H9 (cell line): ENCODE measurements at regions not wholly inside any gene's neighbourhood (a gene's known extent, or its start where the extent isn't known, plus 50 kb on each side); places are given as distances from the start of the nearest gene placed in this dataset.

Experiments used
- DNase-seq: peaks from one replicate; pipeline ENCODE4 v3.0.0-alpha.2; 2017
- H2AFZ ChIP-seq: one replicate; pipeline ENCODE4 v1.6.1; 2013; ENCODE audit warnings: mild to moderate bottlenecking, low read length, control low read depth, moderate library complexity
- H2AK5ac ChIP-seq: 2 replicates; pipeline ENCODE4 v1.6.1; 2013; ENCODE audit warnings: low read length, control low read depth, mixed read lengths; ENCODE audit not compliant: insufficient read length
- H2BK120ac ChIP-seq: one replicate; pipeline ENCODE4 v1.6.1; 2013; ENCODE audit warnings: low read depth, mild to moderate bottlenecking, low read length, control low read depth, inconsistent platforms; ENCODE audit not compliant: poor library complexity, severe bottlenecking
- H2BK12ac ChIP-seq: 2 replicates; pipeline ENCODE4 v1.6.1; 2013; ENCODE audit warnings: low read length, control low read depth, mixed read lengths, low read depth; ENCODE audit not compliant: insufficient read length
- H2BK15ac ChIP-seq: 2 replicates; pipeline ENCODE4 v1.6.1; 2013; ENCODE audit warnings: low read depth, low read length, control low read depth
- H2BK20ac ChIP-seq: one replicate; pipeline ENCODE4 v1.6.1; 2013; ENCODE audit warnings: low read depth, mild to moderate bottlenecking, low read length, control low read depth, inconsistent platforms; ENCODE audit not compliant: poor library complexity, severe bottlenecking
- H2BK5ac ChIP-seq: 2 replicates; pipeline ENCODE4 v1.6.1; 2013; ENCODE audit warnings: low read length, control low read depth, mixed read lengths; ENCODE audit not compliant: insufficient read length
- H3K14ac ChIP-seq: 2 replicates; pipeline ENCODE4 v1.6.1; 2013; ENCODE audit warnings: low read length, control low read depth; ENCODE audit not compliant: insufficient read depth
- H3K18ac ChIP-seq: 2 replicates; pipeline ENCODE4 v1.6.1; 2013; ENCODE audit warnings: low read depth, mild to moderate bottlenecking, mixed read lengths, low read length, control low read depth; ENCODE audit not compliant: insufficient read length
- H3K23ac ChIP-seq: 2 replicates; pipeline ENCODE4 v1.6.1; 2013; ENCODE audit warnings: low read length, control low read depth, mixed read lengths, low read depth; ENCODE audit not compliant: insufficient read length
- H3K23me2 ChIP-seq: 2 replicates; pipeline ENCODE4 v1.6.1; 2013; ENCODE audit warnings: low read depth, mild to moderate bottlenecking, mixed read lengths, low read length, control low read depth; ENCODE audit not compliant: insufficient read length, poor library complexity, severe bottlenecking
- H3K27ac ChIP-seq: 2 replicates; pipeline ENCODE4 v1.5.1; 2013; ENCODE audit warnings: low read length, control low read depth, mixed read lengths, low read depth; ENCODE audit not compliant: insufficient read length
- H3K27me3 ChIP-seq: 2 replicates; pipeline ENCODE4 v1.6.1; 2013; ENCODE audit warnings: low read length, control low read depth, inconsistent platforms; ENCODE audit not compliant: insufficient read depth
- H3K4ac ChIP-seq: 2 replicates; pipeline ENCODE4 v1.6.1; 2013; ENCODE audit warnings: low read depth, mild to moderate bottlenecking, control low read depth, inconsistent platforms, low read length, moderate library complexity
- H3K4me1 ChIP-seq: 2 replicates; pipeline ENCODE4 v1.6.1; 2013; ENCODE audit warnings: low read length, control low read depth, inconsistent platforms; ENCODE audit not compliant: insufficient read depth
- H3K4me2 ChIP-seq: 2 replicates; pipeline ENCODE4 v1.6.1; 2013; ENCODE audit warnings: low read length, control low read depth, mixed read lengths; ENCODE audit not compliant: insufficient read length, insufficient read depth
- H3K56ac ChIP-seq: 2 replicates; pipeline ENCODE4 v1.6.1; 2013; ENCODE audit warnings: low read depth, mild to moderate bottlenecking, mixed read lengths, low read length, control low read depth; ENCODE audit not compliant: insufficient read length
- H3K79me1 ChIP-seq: 2 replicates; pipeline ENCODE4 v1.6.1; 2013; ENCODE audit warnings: low read depth, mild to moderate bottlenecking, moderate library complexity, low read length, control low read depth, inconsistent platforms; ENCODE audit not compliant: insufficient read depth, poor library complexity, severe bottlenecking
- H3K79me2 ChIP-seq: 2 replicates; pipeline ENCODE4 v1.6.1; 2013; ENCODE audit warnings: low read length, control low read depth, inconsistent platforms; ENCODE audit not compliant: insufficient read depth
- H3K9ac ChIP-seq: 2 replicates; pipeline ENCODE4 v1.6.1; 2013; ENCODE audit warnings: low read length, control low read depth, mixed read lengths; ENCODE audit not compliant: insufficient read length; ENCODE audit errors: extremely low read depth
- H3K9me3 ChIP-seq: one replicate; pipeline ENCODE4 v1.6.1; 2013; ENCODE audit warnings: low read depth, low read length, inconsistent platforms; ENCODE audit not compliant: control insufficient read depth
- H3T11ph ChIP-seq: one replicate; pipeline ENCODE4 v1.6.1; 2013; ENCODE audit warnings: mild to moderate bottlenecking, low read length, control low read depth, inconsistent platforms
- H4K20me1 ChIP-seq: one replicate; pipeline ENCODE4 v1.6.1; 2013; ENCODE audit not compliant: control insufficient read depth, insufficient read length, insufficient read depth
- H4K5ac ChIP-seq: 2 replicates; pipeline ENCODE4 v1.6.1; 2013; ENCODE audit warnings: low read depth, mild to moderate bottlenecking, mixed read lengths, low read length, control low read depth; ENCODE audit not compliant: insufficient read length
- H4K8ac ChIP-seq: replicated peaks from 2 replicates; pipeline ENCODE4 v1.6.1; 2013; ENCODE audit warnings: low read length, control low read depth, mixed read lengths, low read depth; ENCODE audit not compliant: insufficient read length
- H4K91ac ChIP-seq: 2 replicates; pipeline ENCODE4 v1.6.1; 2013; ENCODE audit warnings: low read depth, mild to moderate bottlenecking, moderate library complexity, mixed read lengths, low read length, control low read depth; ENCODE audit not compliant: insufficient read length
- H3K27ac Mint-ChIP-seq, 3 experiments: 2 replicates in 2 of 3; 3 replicates in 1 of 3; pipeline ENCODE4 v1.8.0; 2020 to 2021; ENCODE audit warnings: mixed read lengths in 3 of 3, mild to moderate bottlenecking in 1 of 3, moderate library complexity in 1 of 3
- H3K27me3 Mint-ChIP-seq: 2 replicates; pipeline ENCODE4 v1.8.0; 2021; ENCODE audit warnings: low read depth, mild to moderate bottlenecking, moderate library complexity, mixed read lengths
- H3K36me3 Mint-ChIP-seq, 3 experiments: 2 replicates in 2 of 3; 3 replicates in 1 of 3; pipeline ENCODE4 v1.8.0; 2020 to 2021; ENCODE audit warnings: low read depth in 3 of 3, mixed read lengths in 3 of 3; ENCODE audit not compliant: insufficient read depth in 1 of 3
- H3K4me1 Mint-ChIP-seq, 2 experiments: 2 replicates each; pipeline ENCODE4 v1.8.0; 2020; ENCODE audit warnings: mixed read lengths in 2 of 2
- H3K4me3 Mint-ChIP-seq, 2 experiments: 2 replicates in 1 of 2; 3 replicates in 1 of 2; pipeline ENCODE4 v1.8.0; 2020 to 2021; ENCODE audit warnings: mild to moderate bottlenecking in 2 of 2, mixed read lengths in 2 of 2, moderate library complexity in 1 of 2
- H3K9me3 Mint-ChIP-seq, 2 experiments: 2 replicates in 1 of 2; 3 replicates in 1 of 2; pipeline ENCODE4 v1.8.0; 2020; ENCODE audit warnings: mild to moderate bottlenecking in 2 of 2, mixed read lengths in 2 of 2, moderate library complexity in 1 of 2
- CTCF ChIP-seq: fragments of 200-600 bp; sonication (generic); conservative IDR thresholded peaks from 3 replicates; pipeline ENCODE4 v1.8.0; 2021; ENCODE audit warnings: antibody characterized with exemption, mild to moderate bottlenecking
- WGBS: extraction: QIAGEN DNeasy Blood & Tissue Kit; methylation state at CpG from one replicate; pipeline ENCODE4 v1.1.7; 2013; ENCODE audit warnings: missing lambda C conversion rate, low lambda C conversion rate, mixed read lengths; ENCODE audit not compliant: insufficient read length; ENCODE audit errors: extremely low coverage; 5-methylcytosine and 5-hydroxymethylcytosine counted together

GRCh38 chrX:26019386-26019785 is 118.8 kb upstream of the MAGEB18 start:
- H3K14ac ChIP-seq: no peak overlapping the region
- no peak overlapping the region for H2BK20ac ChIP-seq
- H4K5ac ChIP-seq: no peak overlapping the region
- DNase-seq: no peak
- H3K79me1 ChIP-seq: no peaks in the 10 kb centered on the region
- H4K91ac ChIP-seq: no peak overlapping the region
- WGBS: no CpG with 5 or more reads among the region's 6 CpGs
- peaks cover 15% of the 10 kb centered on the region for H3K9me3 ChIP-seq
- H2AK5ac ChIP-seq: no peak overlapping the region
- no peak overlapping the region for H3K9ac ChIP-seq
- H3K9me3 Mint-ChIP-seq: peaks cover 49 to 54% of the 10 kb centered on the region in 2 experiments
- no peaks in the 10 kb centered on the region for H3K27me3 Mint-ChIP-seq
- no peak overlapping the region for H3K56ac ChIP-seq
- no peak overlapping the region for H2BK15ac ChIP-seq
- no peaks in the 10 kb centered on the region for H3K79me2 ChIP-seq
- no peaks in the 10 kb centered on the region for H3K27me3 ChIP-seq
- no peak overlapping the region for H4K8ac ChIP-seq
- H3K27ac ChIP-seq: no peak overlapping the region
- H3K23ac ChIP-seq: no peak overlapping the region
- H3K4me1 ChIP-seq: no peaks in the 10 kb centered on the region
- H2BK12ac ChIP-seq: no peak overlapping the region
- 0 out of 4 replicates have a peak, but pooled peaks cover 0 to 4% of the 10 kb centered on the region in 2 experiments for H3K4me1 Mint-ChIP-seq
- H3K4me2 ChIP-seq: no peak overlapping the region
- no peak overlapping the region for H3T11ph ChIP-seq
- no peak overlapping the region for H2BK120ac ChIP-seq
- TF ChIP-seq CTCF: no peak
- H4K20me1 ChIP-seq: no peaks in the 10 kb centered on the region
- H2BK5ac ChIP-seq: no peak overlapping the region
- no peak overlapping the region for H3K27ac Mint-ChIP-seq
- H3K18ac ChIP-seq: no peak overlapping the region
- no peaks in the 10 kb centered on the region for H3K23me2 ChIP-seq
- no peak overlapping the region for H3K4me3 Mint-ChIP-seq
- H2AFZ ChIP-seq: no peak overlapping the region
- H3K36me3 Mint-ChIP-seq: no peaks in the 10 kb centered on the region; a peak in 3 of 7 replicates
- no peak overlapping the region for H3K4ac ChIP-seq
